ENCODE measurements at regions not wholly inside any gene's neighbourhood (a gene's known extent, or its start where the extent isn't known, plus 50 kb on each side); places are given as distances from the start of the nearest gene placed in this dataset.

DNA sequence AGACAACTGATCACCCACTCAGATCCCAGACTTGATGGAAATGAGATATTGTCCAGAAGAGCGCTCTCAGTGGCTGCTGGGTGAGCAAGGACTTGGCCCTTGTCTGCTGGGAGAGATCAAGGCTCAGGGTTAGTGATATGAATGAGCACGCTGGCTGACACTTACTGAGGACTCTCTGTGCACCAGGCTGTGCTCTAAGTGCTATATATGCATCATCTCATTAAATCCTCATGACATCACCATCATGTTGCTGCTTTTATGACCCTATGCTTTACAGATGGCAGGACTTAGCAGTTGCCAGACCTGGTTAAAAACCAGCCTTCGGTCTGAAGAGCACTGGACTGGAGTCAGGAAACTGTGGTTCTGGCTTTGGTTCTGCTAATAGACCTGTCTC is 260.9 kb downstream of the VRK1 start:
- peaks cover 3% of the 10 kb centered on the region for H3K27me3 ChIP-seq (ENCODE audit: insufficient read depth, poor library complexity, severe bottlenecking)
- H3K27ac ChIP-seq (replicated peaks), result no peak overlapping the region
- DNase-seq (ENCODE audit: low read depth in 1 of 2, low spot score in 1 of 2), result no peak
- TF ChIP-seq POLR2AphosphoS5 (IDR thresholded peaks at IDR 0.05; ENCODE audit: low read depth) (no peak), SPI1 (IDR thresholded peaks at IDR 0.05; ENCODE audit: borderline replicate concordance, low read depth) (no peak), GABPA (IDR thresholded peaks at IDR 0.05; ENCODE audit: low read depth) (no peak)
- TF ChIP-seq, protein P1, sequence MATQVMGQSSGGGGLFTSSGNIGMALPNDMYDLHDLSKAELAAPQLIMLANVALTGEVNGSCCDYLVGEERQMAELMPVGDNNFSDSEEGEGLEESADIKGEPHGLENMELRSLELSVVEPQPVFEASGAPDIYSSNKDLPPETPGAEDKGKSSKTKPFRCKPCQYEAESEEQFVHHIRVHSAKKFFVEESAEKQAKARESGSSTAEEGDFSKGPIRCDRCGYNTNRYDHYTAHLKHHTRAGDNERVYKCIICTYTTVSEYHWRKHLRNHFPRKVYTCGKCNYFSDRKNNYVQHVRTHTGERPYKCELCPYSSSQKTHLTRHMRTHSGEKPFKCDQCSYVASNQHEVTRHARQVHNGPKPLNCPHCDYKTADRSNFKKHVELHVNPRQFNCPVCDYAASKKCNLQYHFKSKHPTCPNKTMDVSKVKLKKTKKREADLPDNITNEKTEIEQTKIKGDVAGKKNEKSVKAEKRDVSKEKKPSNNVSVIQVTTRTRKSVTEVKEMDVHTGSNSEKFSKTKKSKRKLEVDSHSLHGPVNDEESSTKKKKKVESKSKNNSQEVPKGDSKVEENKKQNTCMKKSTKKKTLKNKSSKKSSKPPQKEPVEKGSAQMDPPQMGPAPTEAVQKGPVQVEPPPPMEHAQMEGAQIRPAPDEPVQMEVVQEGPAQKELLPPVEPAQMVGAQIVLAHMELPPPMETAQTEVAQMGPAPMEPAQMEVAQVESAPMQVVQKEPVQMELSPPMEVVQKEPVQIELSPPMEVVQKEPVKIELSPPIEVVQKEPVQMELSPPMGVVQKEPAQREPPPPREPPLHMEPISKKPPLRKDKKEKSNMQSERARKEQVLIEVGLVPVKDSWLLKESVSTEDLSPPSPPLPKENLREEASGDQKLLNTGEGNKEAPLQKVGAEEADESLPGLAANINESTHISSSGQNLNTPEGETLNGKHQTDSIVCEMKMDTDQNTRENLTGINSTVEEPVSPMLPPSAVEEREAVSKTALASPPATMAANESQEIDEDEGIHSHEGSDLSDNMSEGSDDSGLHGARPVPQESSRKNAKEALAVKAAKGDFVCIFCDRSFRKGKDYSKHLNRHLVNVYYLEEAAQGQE (IDR thresholded peaks at IDR 0.05; ENCODE audit: insufficient replicate concordance, low read depth), result no peak
- TF ChIP-seq, protein P2, sequence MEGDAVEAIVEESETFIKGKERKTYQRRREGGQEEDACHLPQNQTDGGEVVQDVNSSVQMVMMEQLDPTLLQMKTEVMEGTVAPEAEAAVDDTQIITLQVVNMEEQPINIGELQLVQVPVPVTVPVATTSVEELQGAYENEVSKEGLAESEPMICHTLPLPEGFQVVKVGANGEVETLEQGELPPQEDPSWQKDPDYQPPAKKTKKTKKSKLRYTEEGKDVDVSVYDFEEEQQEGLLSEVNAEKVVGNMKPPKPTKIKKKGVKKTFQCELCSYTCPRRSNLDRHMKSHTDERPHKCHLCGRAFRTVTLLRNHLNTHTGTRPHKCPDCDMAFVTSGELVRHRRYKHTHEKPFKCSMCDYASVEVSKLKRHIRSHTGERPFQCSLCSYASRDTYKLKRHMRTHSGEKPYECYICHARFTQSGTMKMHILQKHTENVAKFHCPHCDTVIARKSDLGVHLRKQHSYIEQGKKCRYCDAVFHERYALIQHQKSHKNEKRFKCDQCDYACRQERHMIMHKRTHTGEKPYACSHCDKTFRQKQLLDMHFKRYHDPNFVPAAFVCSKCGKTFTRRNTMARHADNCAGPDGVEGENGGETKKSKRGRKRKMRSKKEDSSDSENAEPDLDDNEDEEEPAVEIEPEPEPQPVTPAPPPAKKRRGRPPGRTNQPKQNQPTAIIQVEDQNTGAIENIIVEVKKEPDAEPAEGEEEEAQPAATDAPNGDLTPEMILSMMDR (IDR thresholded peaks at IDR 0.05; ENCODE audit: insufficient read depth, low read length), result no peak
- H3K4me3 ChIP-seq (replicated peaks; ENCODE audit: insufficient read depth, low read length), result no peak overlapping the region

DNA sequence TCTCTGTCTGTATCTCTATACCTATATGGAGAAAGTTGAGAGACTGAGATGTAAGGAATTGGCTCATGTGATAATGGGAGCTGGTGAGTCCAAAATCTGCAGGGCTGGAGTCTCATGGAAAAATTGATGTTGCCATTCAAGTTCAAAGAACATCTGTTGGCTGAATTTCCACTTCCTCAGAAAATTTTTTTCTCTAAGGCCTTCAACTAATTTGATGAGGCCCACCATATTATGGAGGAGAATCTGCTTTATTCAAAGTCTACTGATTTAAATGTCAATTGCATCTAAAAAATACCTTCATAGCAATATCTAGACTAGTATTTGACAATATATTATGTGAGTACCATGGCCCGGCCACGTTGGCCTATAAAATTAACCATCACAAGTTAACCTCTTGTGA is 261.4 kb downstream of the VRK1 start:
- Histone ChIP-seq H3K27me3 (ENCODE audit: insufficient read depth, poor library complexity, severe bottlenecking) (peaks cover 3% of the 10 kb centered on the region), H3K27ac (replicated peaks) (no peak overlapping the region), H3K4me3 (replicated peaks; ENCODE audit: insufficient read depth, low read length) (no peak overlapping the region)
- no peak for TF ChIP-seq SPI1 (IDR thresholded peaks at IDR 0.05; ENCODE audit: borderline replicate concordance, low read depth)
- TF ChIP-seq, protein P1 (IDR thresholded peaks at IDR 0.05; ENCODE audit: insufficient replicate concordance, low read depth), result no peak
- TF ChIP-seq, protein P2 (IDR thresholded peaks at IDR 0.05; ENCODE audit: insufficient read depth, low read length), result no peak
- TF ChIP-seq GABPA (IDR thresholded peaks at IDR 0.05; ENCODE audit: low read depth), result no peak
- no peak for TF ChIP-seq POLR2AphosphoS5 (IDR thresholded peaks at IDR 0.05; ENCODE audit: low read depth)
- DNase-seq (ENCODE audit: low read depth in 1 of 2, low spot score in 1 of 2), result no peak

DNA sequence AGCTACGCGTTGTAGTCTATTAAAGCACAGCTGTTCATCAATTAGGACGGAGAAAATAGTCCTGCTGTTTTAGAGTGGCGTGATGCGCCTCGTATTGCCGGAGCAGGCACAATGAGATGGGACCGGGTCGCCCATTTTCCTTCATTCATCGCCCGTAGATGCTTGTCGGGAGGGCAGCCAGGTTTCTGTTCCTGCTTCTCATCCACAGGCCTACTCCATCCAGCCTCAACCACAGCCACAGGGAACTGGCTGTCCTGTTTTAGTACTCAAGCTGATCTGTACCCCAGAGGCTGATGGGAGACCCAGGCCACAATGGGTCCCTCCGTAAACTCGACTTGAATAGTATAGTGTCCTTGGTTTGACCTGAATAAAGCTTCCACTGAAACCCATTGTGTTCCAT is 264.0 kb downstream of the VRK1 start:
- DNase-seq (ENCODE audit: low read depth in 1 of 2, low spot score in 1 of 2), result no peak
- H3K27me3 ChIP-seq (ENCODE audit: insufficient read depth, poor library complexity, severe bottlenecking), result no peaks in the 10 kb centered on the region
- TF ChIP-seq, protein P1 (IDR thresholded peaks at IDR 0.05; ENCODE audit: insufficient replicate concordance, low read depth), result no peak
- TF ChIP-seq GABPA (IDR thresholded peaks at IDR 0.05; ENCODE audit: low read depth) (no peak), POLR2AphosphoS5 (IDR thresholded peaks at IDR 0.05; ENCODE audit: low read depth) (no peak), SPI1 (IDR thresholded peaks at IDR 0.05; ENCODE audit: borderline replicate concordance, low read depth) (no peak)
- TF ChIP-seq, protein P2 (IDR thresholded peaks at IDR 0.05; ENCODE audit: insufficient read depth, low read length), result no peak
- H3K4me3 ChIP-seq (replicated peaks; ENCODE audit: insufficient read depth, low read length), result no peak overlapping the region
- H3K27ac ChIP-seq (replicated peaks), result no peak overlapping the region
